ENCODE measurements at regions not wholly inside any gene's neighbourhood (a gene's known extent, or its start where the extent isn't known, plus 50 kb on each side); places are given as distances from the start of the nearest gene placed in this dataset.

DNA sequence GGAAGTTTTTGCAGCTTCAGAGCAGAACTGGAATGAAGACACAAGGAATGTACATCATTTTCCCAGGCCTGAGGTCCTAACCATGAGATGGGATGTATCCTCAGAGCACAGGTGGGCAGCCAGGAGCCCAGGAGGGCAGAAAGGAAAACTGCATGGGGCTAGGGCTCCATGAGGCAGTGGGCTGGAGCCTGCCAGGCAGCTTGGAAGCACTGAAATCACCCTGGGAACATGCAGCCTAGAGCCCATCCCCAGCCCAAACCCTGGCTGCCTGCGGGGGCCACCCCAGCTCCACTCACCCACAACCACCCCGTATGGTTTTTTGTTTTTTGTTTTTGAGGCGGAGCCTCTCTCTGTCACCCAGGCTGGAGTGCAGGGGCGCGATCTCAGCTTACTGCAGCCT lies 86.2 kb upstream of the SIAH1 start:
- no peaks in the 10 kb centered on the region for H3K27me3 ChIP-seq (ENCODE audit: insufficient read depth, low read length, poor library complexity, severe bottlenecking)
- TF ChIP-seq, protein P1, sequence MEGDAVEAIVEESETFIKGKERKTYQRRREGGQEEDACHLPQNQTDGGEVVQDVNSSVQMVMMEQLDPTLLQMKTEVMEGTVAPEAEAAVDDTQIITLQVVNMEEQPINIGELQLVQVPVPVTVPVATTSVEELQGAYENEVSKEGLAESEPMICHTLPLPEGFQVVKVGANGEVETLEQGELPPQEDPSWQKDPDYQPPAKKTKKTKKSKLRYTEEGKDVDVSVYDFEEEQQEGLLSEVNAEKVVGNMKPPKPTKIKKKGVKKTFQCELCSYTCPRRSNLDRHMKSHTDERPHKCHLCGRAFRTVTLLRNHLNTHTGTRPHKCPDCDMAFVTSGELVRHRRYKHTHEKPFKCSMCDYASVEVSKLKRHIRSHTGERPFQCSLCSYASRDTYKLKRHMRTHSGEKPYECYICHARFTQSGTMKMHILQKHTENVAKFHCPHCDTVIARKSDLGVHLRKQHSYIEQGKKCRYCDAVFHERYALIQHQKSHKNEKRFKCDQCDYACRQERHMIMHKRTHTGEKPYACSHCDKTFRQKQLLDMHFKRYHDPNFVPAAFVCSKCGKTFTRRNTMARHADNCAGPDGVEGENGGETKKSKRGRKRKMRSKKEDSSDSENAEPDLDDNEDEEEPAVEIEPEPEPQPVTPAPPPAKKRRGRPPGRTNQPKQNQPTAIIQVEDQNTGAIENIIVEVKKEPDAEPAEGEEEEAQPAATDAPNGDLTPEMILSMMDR (conservative IDR thresholded peaks at IDR 0.05; ENCODE audit: low read length), result no peak
- TF ChIP-seq EZH2phosphoT487 (IDR thresholded peaks at IDR 0.05; ENCODE audit: borderline replicate concordance), result no peak
- H3K9ac ChIP-seq (ENCODE audit: low read depth, low read length, poor library complexity, severe bottlenecking), result no peak overlapping the region
- H3K4me2 ChIP-seq (ENCODE audit: low read depth, low read length, poor library complexity, severe bottlenecking), result no peak overlapping the region
- H3K4me3 ChIP-seq (ENCODE audit: low read length, poor library complexity, severe bottlenecking), result no peak overlapping the region
- H3K36me3 ChIP-seq (ENCODE audit: insufficient read depth, low read length), result no peaks in the 10 kb centered on the region
- H3K4me1 ChIP-seq (ENCODE audit: insufficient read depth, low read length, poor library complexity, severe bottlenecking), result no peaks in the 10 kb centered on the region
- H2AFZ ChIP-seq (ENCODE audit: low read length), result no peak overlapping the region
- H3K9me2 ChIP-seq (replicated peaks; ENCODE audit: low read depth, low read length), result no peaks in the 10 kb centered on the region
- H3K79me2 ChIP-seq (ENCODE audit: insufficient read depth, low read length), result no peaks in the 10 kb centered on the region
- no peaks in the 10 kb centered on the region for H3F3A ChIP-seq (ENCODE audit: low read depth)
- no peaks in the 10 kb centered on the region for H3K9me3 ChIP-seq (ENCODE audit: insufficient read depth, low read depth, low read length)
- no peaks in the 10 kb centered on the region for H4K20me1 ChIP-seq (ENCODE audit: insufficient read depth, low read length, poor library complexity, severe bottlenecking)

DNA sequence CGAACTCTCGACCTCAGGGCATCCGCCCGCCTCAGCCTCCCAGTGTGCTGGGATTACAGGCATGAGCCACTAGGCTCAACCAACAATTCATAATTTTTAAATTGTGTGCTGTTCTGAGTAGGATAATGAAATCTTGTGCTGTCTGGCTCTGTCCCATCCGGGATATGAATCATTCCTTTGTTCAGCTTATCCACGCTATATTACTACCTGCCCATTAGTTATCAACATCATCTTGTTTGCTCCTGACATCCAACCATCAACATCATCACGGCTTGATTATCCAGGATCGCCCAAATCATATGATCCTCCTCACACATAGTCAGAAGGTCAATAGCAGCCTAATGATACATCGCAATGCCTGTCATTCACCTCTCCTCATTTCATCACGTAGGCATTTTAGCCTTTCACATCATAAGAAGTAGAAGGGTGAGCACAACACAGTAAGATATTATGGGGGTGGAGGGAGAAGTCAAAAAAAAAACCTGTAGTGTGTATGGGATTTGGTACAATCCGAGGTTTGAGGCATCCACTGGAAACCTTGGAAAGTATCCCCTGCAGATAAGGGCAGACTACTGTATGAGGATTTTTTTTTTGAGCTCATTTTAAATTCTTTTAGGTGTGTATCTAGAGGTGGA lies 77.0 kb upstream of the SIAH1 start:
- Histone ChIP-seq H3K9me2 (replicated peaks; ENCODE audit: low read depth, low read length) (no peaks in the 10 kb centered on the region), H3K4me3 (ENCODE audit: low read length, poor library complexity, severe bottlenecking) (no peak overlapping the region), H3K36me3 (ENCODE audit: insufficient read depth, low read length) (no peaks in the 10 kb centered on the region), H3K9me3 (ENCODE audit: insufficient read depth, low read depth, low read length) (no peaks in the 10 kb centered on the region), H4K20me1 (ENCODE audit: insufficient read depth, low read length, poor library complexity, severe bottlenecking) (no peaks in the 10 kb centered on the region), H3K4me1 (ENCODE audit: insufficient read depth, low read length, poor library complexity, severe bottlenecking) (no peaks in the 10 kb centered on the region), H3K27me3 (ENCODE audit: insufficient read depth, low read length, poor library complexity, severe bottlenecking) (no peaks in the 10 kb centered on the region), H3F3A (ENCODE audit: low read depth) (no peaks in the 10 kb centered on the region), H3K4me2 (ENCODE audit: low read depth, low read length, poor library complexity, severe bottlenecking) (no peak overlapping the region), H3K9ac (ENCODE audit: low read depth, low read length, poor library complexity, severe bottlenecking) (no peak overlapping the region), H2AFZ (ENCODE audit: low read length) (no peak overlapping the region), H3K79me2 (ENCODE audit: insufficient read depth, low read length) (no peaks in the 10 kb centered on the region)
- TF ChIP-seq, protein P1 (conservative IDR thresholded peaks at IDR 0.05; ENCODE audit: low read length), result no peak
- no peak for TF ChIP-seq EZH2phosphoT487 (IDR thresholded peaks at IDR 0.05; ENCODE audit: borderline replicate concordance)

DNA sequence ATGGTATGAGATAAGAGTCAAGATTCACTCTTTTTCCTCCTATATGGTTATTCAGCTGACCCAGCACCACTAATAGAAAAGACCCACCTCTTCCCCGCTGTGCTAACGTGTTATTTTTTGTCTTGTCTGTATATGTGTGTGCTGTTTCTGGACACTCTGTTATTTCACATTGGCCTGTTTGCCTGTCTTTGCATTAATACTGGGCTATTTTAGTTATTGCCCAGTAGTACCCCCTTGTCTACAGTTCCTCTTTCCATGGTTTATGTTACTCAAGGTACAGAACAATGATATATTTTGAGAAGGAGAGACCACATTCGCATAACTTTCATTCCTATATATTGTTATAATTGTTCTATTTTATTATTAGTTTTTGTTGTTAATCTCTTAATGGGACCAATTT lies 74.0 kb upstream of the SIAH1 start:
- Histone ChIP-seq H3K27me3 (ENCODE audit: insufficient read depth, low read length, poor library complexity, severe bottlenecking) (no peaks in the 10 kb centered on the region), H2AFZ (ENCODE audit: low read length) (no peak overlapping the region), H3K9me3 (ENCODE audit: insufficient read depth, low read depth, low read length) (no peaks in the 10 kb centered on the region), H3K4me3 (ENCODE audit: low read length, poor library complexity, severe bottlenecking) (no peak overlapping the region), H3K79me2 (ENCODE audit: insufficient read depth, low read length) (no peaks in the 10 kb centered on the region), H3K4me1 (ENCODE audit: insufficient read depth, low read length, poor library complexity, severe bottlenecking) (no peaks in the 10 kb centered on the region), H3K36me3 (ENCODE audit: insufficient read depth, low read length) (no peaks in the 10 kb centered on the region), H3K9me2 (replicated peaks; ENCODE audit: low read depth, low read length) (no peaks in the 10 kb centered on the region), H3F3A (ENCODE audit: low read depth) (no peaks in the 10 kb centered on the region), H3K9ac (ENCODE audit: low read depth, low read length, poor library complexity, severe bottlenecking) (no peak overlapping the region), H4K20me1 (ENCODE audit: insufficient read depth, low read length, poor library complexity, severe bottlenecking) (no peaks in the 10 kb centered on the region), H3K4me2 (ENCODE audit: low read depth, low read length, poor library complexity, severe bottlenecking) (no peak overlapping the region)
- no peak for TF ChIP-seq EZH2phosphoT487 (IDR thresholded peaks at IDR 0.05; ENCODE audit: borderline replicate concordance)
- TF ChIP-seq, protein P1 (conservative IDR thresholded peaks at IDR 0.05; ENCODE audit: low read length), result no peak

All from Loucy (cell line).